ENCODE measurements at regions not wholly inside any gene's neighbourhood (a gene's known extent, or its start where the extent isn't known, plus 50 kb on each side); places are given as distances from the start of the nearest gene placed in this dataset.

GRCh38 chr21:19640964-19641363 is 1237.4 kb upstream of the TMPRSS15 start:
- Histone ChIP-seq H3K27me3 (ENCODE audit: control insufficient read depth, insufficient read depth, low read length) (no peaks in the 10 kb centered on the region), H3K36me3 (ENCODE audit: control insufficient read depth, insufficient read depth, low read length) (no peaks in the 10 kb centered on the region), H3K4me3 (ENCODE audit: low read depth, low read length) (no peak overlapping the region), H3K27ac (ENCODE audit: low read depth, low read length) (no peak overlapping the region), H3K9me3 (ENCODE audit: control insufficient read depth, insufficient read depth, low read length) (no peaks in the 10 kb centered on the region), H3K4me1 (ENCODE audit: control insufficient read depth, insufficient read depth, low read length) (no peaks in the 10 kb centered on the region)
- WGBS (ENCODE audit: insufficient coverage) = 75% methylated on average over 5 of the region's 7 CpGs
- no peak for DNase-seq (ENCODE audit: low read depth in 4 of 6, low spot score in 6 of 6)

- Histone ChIP-seq H3K4me3 (ENCODE audit: low read depth, low read length) (no peak overlapping the region), H3K36me3 (ENCODE audit: control insufficient read depth, insufficient read depth, low read length) (no peaks in the 10 kb centered on the region), H3K27ac (ENCODE audit: low read depth, low read length) (no peak overlapping the region), H3K27me3 (ENCODE audit: control insufficient read depth, insufficient read depth, low read length) (no peaks in the 10 kb centered on the region), H3K9me3 (ENCODE audit: control insufficient read depth, insufficient read depth, low read length) (no peaks in the 10 kb centered on the region), H3K4me1 (ENCODE audit: control insufficient read depth, insufficient read depth, low read length) (no peaks in the 10 kb centered on the region)
- DNase-seq (ENCODE audit: low read depth in 4 of 6, low spot score in 6 of 6) = no peak
- no CpG with 5 or more reads among the region's 2 CpGs for WGBS (ENCODE audit: insufficient coverage)
Measured at GRCh38 chr21:19648391-19648790, 1244.8 kb upstream of the TMPRSS15 start.

- no peak for DNase-seq (ENCODE audit: low read depth in 4 of 6, low spot score in 6 of 6)
- Histone ChIP-seq H3K4me1 (ENCODE audit: control insufficient read depth, insufficient read depth, low read length) (no peaks in the 10 kb centered on the region), H3K27me3 (ENCODE audit: control insufficient read depth, insufficient read depth, low read length) (no peaks in the 10 kb centered on the region), H3K9me3 (ENCODE audit: control insufficient read depth, insufficient read depth, low read length) (no peaks in the 10 kb centered on the region), H3K36me3 (ENCODE audit: control insufficient read depth, insufficient read depth, low read length) (no peaks in the 10 kb centered on the region), H3K4me3 (ENCODE audit: low read depth, low read length) (no peak overlapping the region), H3K27ac (ENCODE audit: low read depth, low read length) (no peak overlapping the region)
- 89% methylated on average over 2 of the region's 2 CpGs for WGBS (ENCODE audit: insufficient coverage)
Measured at GRCh38 chr21:19683492-19683891, 1279.9 kb upstream of the TMPRSS15 start.

- no peak overlapping the region for H3K27ac ChIP-seq (ENCODE audit: low read depth, low read length)
Measured at GRCh38 chr21:19684328-19684727, 1280.7 kb upstream of the TMPRSS15 start.

GRCh38 chr21:19692231-19692630 is 1288.6 kb upstream of the TMPRSS15 start:
- H3K4me3 ChIP-seq (ENCODE audit: low read depth, low read length) = no peak overlapping the region
- H3K36me3 ChIP-seq (ENCODE audit: control insufficient read depth, insufficient read depth, low read length) = no peaks in the 10 kb centered on the region
- H3K27ac ChIP-seq (ENCODE audit: low read depth, low read length) = no peak overlapping the region
- DNase-seq (ENCODE audit: low read depth in 4 of 6, low spot score in 6 of 6) = no peak
- no peaks in the 10 kb centered on the region for H3K27me3 ChIP-seq (ENCODE audit: control insufficient read depth, insufficient read depth, low read length)
- no peaks in the 10 kb centered on the region for H3K9me3 ChIP-seq (ENCODE audit: control insufficient read depth, insufficient read depth, low read length)
- H3K4me1 ChIP-seq (ENCODE audit: control insufficient read depth, insufficient read depth, low read length) = no peaks in the 10 kb centered on the region

More at GRCh38 chr21:19684328-19684727, 1280.7 kb upstream of the TMPRSS15 start:
- Histone ChIP-seq H3K4me3 (ENCODE audit: low read depth, low read length) (no peak overlapping the region), H3K27me3 (ENCODE audit: control insufficient read depth, insufficient read depth, low read length) (no peaks in the 10 kb centered on the region), H3K9me3 (ENCODE audit: control insufficient read depth, insufficient read depth, low read length) (no peaks in the 10 kb centered on the region), H3K4me1 (ENCODE audit: control insufficient read depth, insufficient read depth, low read length) (no peaks in the 10 kb centered on the region), H3K36me3 (ENCODE audit: control insufficient read depth, insufficient read depth, low read length) (no peaks in the 10 kb centered on the region)
- no peak for DNase-seq (ENCODE audit: low read depth in 4 of 6, low spot score in 6 of 6)
- WGBS (ENCODE audit: insufficient coverage) = 68% methylated on average over 4 of the region's 4 CpGs

- Histone ChIP-seq H3K36me3 (ENCODE audit: control insufficient read depth, insufficient read depth, low read length) (no peaks in the 10 kb centered on the region), H3K4me1 (ENCODE audit: control insufficient read depth, insufficient read depth, low read length) (no peaks in the 10 kb centered on the region), H3K4me3 (ENCODE audit: low read depth, low read length) (no peak overlapping the region), H3K27me3 (ENCODE audit: control insufficient read depth, insufficient read depth, low read length) (no peaks in the 10 kb centered on the region), H3K27ac (ENCODE audit: low read depth, low read length) (no peak overlapping the region), H3K9me3 (ENCODE audit: control insufficient read depth, insufficient read depth, low read length) (no peaks in the 10 kb centered on the region)
- WGBS (ENCODE audit: insufficient coverage) = 67% methylated on average over 1 of the region's 1 CpG
- DNase-seq (ENCODE audit: low read depth in 4 of 6, low spot score in 6 of 6) = no peak
Measured at GRCh38 chr21:19695796-19696195, 1292.2 kb upstream of the TMPRSS15 start.

- Histone ChIP-seq H3K27ac (ENCODE audit: low read depth, low read length) (no peak overlapping the region), H3K4me3 (ENCODE audit: low read depth, low read length) (no peak overlapping the region), H3K9me3 (ENCODE audit: control insufficient read depth, insufficient read depth, low read length) (no peaks in the 10 kb centered on the region), H3K36me3 (ENCODE audit: control insufficient read depth, insufficient read depth, low read length) (no peaks in the 10 kb centered on the region), H3K4me1 (ENCODE audit: control insufficient read depth, insufficient read depth, low read length) (no peaks in the 10 kb centered on the region), H3K27me3 (ENCODE audit: control insufficient read depth, insufficient read depth, low read length) (no peaks in the 10 kb centered on the region)
- no peak for DNase-seq (ENCODE audit: low read depth in 4 of 6, low spot score in 6 of 6)
Measured at GRCh38 chr21:19700476-19700875, 1296.9 kb upstream of the TMPRSS15 start.

GRCh38 chr21:19702726-19703125 is 1295.5 kb upstream of the NCAM2 start:
- no peak for DNase-seq (ENCODE audit: low read depth in 4 of 6, low spot score in 6 of 6)
- no peaks in the 10 kb centered on the region for H3K27me3 ChIP-seq (ENCODE audit: control insufficient read depth, insufficient read depth, low read length)
- H3K36me3 ChIP-seq (ENCODE audit: control insufficient read depth, insufficient read depth, low read length) = no peaks in the 10 kb centered on the region
- no peaks in the 10 kb centered on the region for H3K9me3 ChIP-seq (ENCODE audit: control insufficient read depth, insufficient read depth, low read length)
- no peak overlapping the region for H3K27ac ChIP-seq (ENCODE audit: low read depth, low read length)
- no peak overlapping the region for H3K4me3 ChIP-seq (ENCODE audit: low read depth, low read length)
- 60% methylated on average over 1 of the region's 1 CpG for WGBS (ENCODE audit: insufficient coverage)
- H3K4me1 ChIP-seq (ENCODE audit: control insufficient read depth, insufficient read depth, low read length) = no peaks in the 10 kb centered on the region

GRCh38 chr21:19704832-19705231 is 1293.4 kb upstream of the NCAM2 start:
- Histone ChIP-seq H3K27ac (ENCODE audit: low read depth, low read length) (no peak overlapping the region), H3K36me3 (ENCODE audit: control insufficient read depth, insufficient read depth, low read length) (no peaks in the 10 kb centered on the region), H3K27me3 (ENCODE audit: control insufficient read depth, insufficient read depth, low read length) (no peaks in the 10 kb centered on the region), H3K4me3 (ENCODE audit: low read depth, low read length) (no peak overlapping the region), H3K9me3 (ENCODE audit: control insufficient read depth, insufficient read depth, low read length) (no peaks in the 10 kb centered on the region), H3K4me1 (ENCODE audit: control insufficient read depth, insufficient read depth, low read length) (no peaks in the 10 kb centered on the region)
- DNase-seq (ENCODE audit: low read depth in 4 of 6, low spot score in 6 of 6) = no peak

- H3K27me3 ChIP-seq (ENCODE audit: control insufficient read depth, insufficient read depth, low read length) = no peaks in the 10 kb centered on the region
- H3K36me3 ChIP-seq (ENCODE audit: control insufficient read depth, insufficient read depth, low read length) = no peaks in the 10 kb centered on the region
- no peaks in the 10 kb centered on the region for H3K4me1 ChIP-seq (ENCODE audit: control insufficient read depth, insufficient read depth, low read length)
- no peak overlapping the region for H3K4me3 ChIP-seq (ENCODE audit: low read depth, low read length)
- no peak for DNase-seq (ENCODE audit: low read depth in 4 of 6, low spot score in 6 of 6)
- 71% methylated on average over 1 of the region's 3 CpGs for WGBS (ENCODE audit: insufficient coverage)
- H3K27ac ChIP-seq (ENCODE audit: low read depth, low read length) = no peak overlapping the region
- H3K9me3 ChIP-seq (ENCODE audit: control insufficient read depth, insufficient read depth, low read length) = no peaks in the 10 kb centered on the region
Measured at GRCh38 chr21:19712441-19712840, 1285.8 kb upstream of the NCAM2 start.

GRCh38 chr21:19713313-19713712 is 1284.9 kb upstream of the NCAM2 start:
- DNase-seq (ENCODE audit: low read depth in 4 of 6, low spot score in 6 of 6) = no peak
- Histone ChIP-seq H3K9me3 (ENCODE audit: control insufficient read depth, insufficient read depth, low read length) (no peaks in the 10 kb centered on the region), H3K4me3 (ENCODE audit: low read depth, low read length) (no peak overlapping the region), H3K27ac (ENCODE audit: low read depth, low read length) (no peak overlapping the region), H3K4me1 (ENCODE audit: control insufficient read depth, insufficient read depth, low read length) (no peaks in the 10 kb centered on the region), H3K27me3 (ENCODE audit: control insufficient read depth, insufficient read depth, low read length) (no peaks in the 10 kb centered on the region), H3K36me3 (ENCODE audit: control insufficient read depth, insufficient read depth, low read length) (no peaks in the 10 kb centered on the region)

Data from spinal cord (tissue), 9 donors.